HEK293 (cell line): ENCODE measurements at regions not wholly inside any gene's neighbourhood (a gene's known extent, or its start where the extent isn't known, plus 50 kb on each side); places are given as distances from the start of the nearest gene placed in this dataset.

ENCODE experiments used
- HOXC10 ChIP-seq: sonication (generic); formaldehyde crosslinking; IDR thresholded peaks from 2 replicates; pipeline ENCODE4 v1.8.1; 2023; ENCODE audit warnings: mild to moderate bottlenecking, missing genetic modification reagents
- SP7 ChIP-seq: fragments of 450-650 bp; formaldehyde crosslinking; IDR thresholded peaks from 2 replicates; pipeline ENCODE4 v1.5.1; 2016; ENCODE audit warnings: missing biosample characterization, missing genetic modification characterization
- ZFP3 ChIP-seq: fragments of 450-650 bp; formaldehyde crosslinking; IDR thresholded peaks from 2 replicates; pipeline ENCODE4 v1.5.1; 2016; ENCODE audit warnings: low read depth, missing biosample characterization, missing genetic modification characterization
- ZNF132 ChIP-seq: fragments of 450-650 bp; formaldehyde crosslinking; IDR thresholded peaks from 2 replicates; pipeline ENCODE4 v1.5.1; 2017; ENCODE audit warnings: missing biosample characterization, missing genetic modification characterization, borderline replicate concordance
- ZNF221 ChIP-seq: fragments of 450-650 bp; formaldehyde crosslinking; IDR thresholded peaks from 2 replicates; pipeline ENCODE4 v1.5.1; 2017; ENCODE audit warnings: missing biosample characterization, missing genetic modification characterization, borderline replicate concordance
- ZNF302 ChIP-seq: fragments of 450-650 bp; formaldehyde crosslinking; IDR thresholded peaks from 2 replicates; pipeline ENCODE4 v1.5.1; 2016; ENCODE audit warnings: missing biosample characterization, missing genetic modification characterization, low read depth
- ZNF660 ChIP-seq: fragments of 450-650 bp; IDR thresholded peaks from 2 replicates; pipeline ENCODE4 v1.5.1; 2018; ENCODE audit warnings: missing biosample characterization, mild to moderate bottlenecking, missing genetic modification characterization
- TF ChIP-seq, protein P1 (sequence below): fragments of 450-650 bp; formaldehyde crosslinking; IDR thresholded peaks from 2 replicates; pipeline ENCODE4 v1.5.1; 2016; ENCODE audit warnings: missing biosample characterization, missing genetic modification characterization
- TF ChIP-seq, protein P2 (sequence below): fragments of 450-650 bp; formaldehyde crosslinking; IDR thresholded peaks from 2 replicates; pipeline ENCODE4 v1.5.1; 2016; ENCODE audit warnings: missing biosample characterization, missing genetic modification characterization
- TF ChIP-seq, protein P3 (sequence below): fragments of 450-650 bp; formaldehyde crosslinking; IDR thresholded peaks from 2 replicates; pipeline ENCODE4 v1.5.1; 2016; ENCODE audit warnings: missing biosample characterization, missing genetic modification characterization, low read depth

DNA sequence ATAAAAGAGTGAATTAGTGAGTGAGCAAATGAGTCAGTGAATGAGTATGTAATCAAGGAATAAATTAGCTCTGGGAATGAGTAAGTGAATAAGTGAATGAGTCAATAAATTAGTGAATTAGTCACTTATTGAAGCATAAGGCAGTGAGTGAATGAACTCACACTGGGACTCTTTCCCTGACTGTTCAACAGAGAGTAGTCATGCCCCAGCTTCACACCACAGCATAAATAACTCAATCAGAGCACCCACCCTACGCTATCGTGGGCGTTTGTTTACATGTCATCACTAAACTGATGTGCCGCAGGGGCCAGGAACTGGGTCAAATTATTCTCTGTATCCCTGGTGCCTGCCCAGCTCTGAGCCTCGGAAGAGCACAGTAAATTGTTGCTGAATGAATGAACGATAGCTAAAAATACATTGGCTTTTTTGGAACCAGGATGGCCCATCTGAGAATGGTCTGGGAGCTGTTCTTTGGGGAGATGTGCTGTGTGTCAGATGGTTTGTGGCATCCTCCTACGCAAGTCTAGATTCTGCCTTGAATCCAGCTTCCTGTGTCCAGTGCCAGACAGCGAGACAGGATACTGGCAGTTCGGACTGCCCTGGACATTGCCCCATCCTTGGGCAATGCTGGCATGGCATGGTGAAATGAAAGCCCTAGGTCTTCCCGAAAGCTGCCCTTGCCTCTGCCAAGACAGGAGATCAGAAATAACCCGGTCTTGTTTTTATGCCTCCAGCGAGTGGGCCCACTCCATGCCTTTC, 98.0 kb upstream of the RTL1 start:
- TF ChIP-seq ZFP3 (tag by site-specific recombination) (no peak), ZNF221 (no peak), ZNF660 (tag by site-specific recombination) (no peak), ZNF302 (tag by site-specific recombination) (no peak), HOXC10 (CRISPR knock-in tag) (no peak), SP7 (tag by site-specific recombination) (no peak), ZNF132 (no peak)
- TF ChIP-seq, protein P1, sequence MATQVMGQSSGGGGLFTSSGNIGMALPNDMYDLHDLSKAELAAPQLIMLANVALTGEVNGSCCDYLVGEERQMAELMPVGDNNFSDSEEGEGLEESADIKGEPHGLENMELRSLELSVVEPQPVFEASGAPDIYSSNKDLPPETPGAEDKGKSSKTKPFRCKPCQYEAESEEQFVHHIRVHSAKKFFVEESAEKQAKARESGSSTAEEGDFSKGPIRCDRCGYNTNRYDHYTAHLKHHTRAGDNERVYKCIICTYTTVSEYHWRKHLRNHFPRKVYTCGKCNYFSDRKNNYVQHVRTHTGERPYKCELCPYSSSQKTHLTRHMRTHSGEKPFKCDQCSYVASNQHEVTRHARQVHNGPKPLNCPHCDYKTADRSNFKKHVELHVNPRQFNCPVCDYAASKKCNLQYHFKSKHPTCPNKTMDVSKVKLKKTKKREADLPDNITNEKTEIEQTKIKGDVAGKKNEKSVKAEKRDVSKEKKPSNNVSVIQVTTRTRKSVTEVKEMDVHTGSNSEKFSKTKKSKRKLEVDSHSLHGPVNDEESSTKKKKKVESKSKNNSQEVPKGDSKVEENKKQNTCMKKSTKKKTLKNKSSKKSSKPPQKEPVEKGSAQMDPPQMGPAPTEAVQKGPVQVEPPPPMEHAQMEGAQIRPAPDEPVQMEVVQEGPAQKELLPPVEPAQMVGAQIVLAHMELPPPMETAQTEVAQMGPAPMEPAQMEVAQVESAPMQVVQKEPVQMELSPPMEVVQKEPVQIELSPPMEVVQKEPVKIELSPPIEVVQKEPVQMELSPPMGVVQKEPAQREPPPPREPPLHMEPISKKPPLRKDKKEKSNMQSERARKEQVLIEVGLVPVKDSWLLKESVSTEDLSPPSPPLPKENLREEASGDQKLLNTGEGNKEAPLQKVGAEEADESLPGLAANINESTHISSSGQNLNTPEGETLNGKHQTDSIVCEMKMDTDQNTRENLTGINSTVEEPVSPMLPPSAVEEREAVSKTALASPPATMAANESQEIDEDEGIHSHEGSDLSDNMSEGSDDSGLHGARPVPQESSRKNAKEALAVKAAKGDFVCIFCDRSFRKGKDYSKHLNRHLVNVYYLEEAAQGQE (tag by site-specific recombination), result no peak
- TF ChIP-seq, protein P2, sequence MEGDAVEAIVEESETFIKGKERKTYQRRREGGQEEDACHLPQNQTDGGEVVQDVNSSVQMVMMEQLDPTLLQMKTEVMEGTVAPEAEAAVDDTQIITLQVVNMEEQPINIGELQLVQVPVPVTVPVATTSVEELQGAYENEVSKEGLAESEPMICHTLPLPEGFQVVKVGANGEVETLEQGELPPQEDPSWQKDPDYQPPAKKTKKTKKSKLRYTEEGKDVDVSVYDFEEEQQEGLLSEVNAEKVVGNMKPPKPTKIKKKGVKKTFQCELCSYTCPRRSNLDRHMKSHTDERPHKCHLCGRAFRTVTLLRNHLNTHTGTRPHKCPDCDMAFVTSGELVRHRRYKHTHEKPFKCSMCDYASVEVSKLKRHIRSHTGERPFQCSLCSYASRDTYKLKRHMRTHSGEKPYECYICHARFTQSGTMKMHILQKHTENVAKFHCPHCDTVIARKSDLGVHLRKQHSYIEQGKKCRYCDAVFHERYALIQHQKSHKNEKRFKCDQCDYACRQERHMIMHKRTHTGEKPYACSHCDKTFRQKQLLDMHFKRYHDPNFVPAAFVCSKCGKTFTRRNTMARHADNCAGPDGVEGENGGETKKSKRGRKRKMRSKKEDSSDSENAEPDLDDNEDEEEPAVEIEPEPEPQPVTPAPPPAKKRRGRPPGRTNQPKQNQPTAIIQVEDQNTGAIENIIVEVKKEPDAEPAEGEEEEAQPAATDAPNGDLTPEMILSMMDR (tag by site-specific recombination), result no peak
- TF ChIP-seq, protein P3, sequence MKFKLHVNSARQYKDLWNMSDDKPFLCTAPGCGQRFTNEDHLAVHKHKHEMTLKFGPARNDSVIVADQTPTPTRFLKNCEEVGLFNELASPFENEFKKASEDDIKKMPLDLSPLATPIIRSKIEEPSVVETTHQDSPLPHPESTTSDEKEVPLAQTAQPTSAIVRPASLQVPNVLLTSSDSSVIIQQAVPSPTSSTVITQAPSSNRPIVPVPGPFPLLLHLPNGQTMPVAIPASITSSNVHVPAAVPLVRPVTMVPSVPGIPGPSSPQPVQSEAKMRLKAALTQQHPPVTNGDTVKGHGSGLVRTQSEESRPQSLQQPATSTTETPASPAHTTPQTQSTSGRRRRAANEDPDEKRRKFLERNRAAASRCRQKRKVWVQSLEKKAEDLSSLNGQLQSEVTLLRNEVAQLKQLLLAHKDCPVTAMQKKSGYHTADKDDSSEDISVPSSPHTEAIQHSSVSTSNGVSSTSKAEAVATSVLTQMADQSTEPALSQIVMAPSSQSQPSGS (tag by site-specific recombination), result no peak
